SK-N-SH treated with all-trans-retinoic acid at 6 μM for 48 hours (cell line): ENCODE measurements at regions not wholly inside any gene's neighbourhood (a gene's known extent, or its start where the extent isn't known, plus 50 kb on each side); places are given as distances from the start of the nearest gene placed in this dataset.

Experiments used
- ATAC-seq: fragments of 200-7000 bp; cut with Tn5 transposase; 3 replicates; pipeline ENCODE4 v1.9.1; 2020; ENCODE audit warnings: mild to moderate bottlenecking, moderate library complexity
- ARNTL ChIP-seq: fragments of 450-650 bp; formaldehyde crosslinking; IDR thresholded peaks from 2 replicates; pipeline ENCODE4 v1.5.0; 2020; ENCODE audit warnings: low read depth, mild to moderate bottlenecking, moderate library complexity, borderline replicate concordance
- BACH2 ChIP-seq: fragments of 250-450 bp; sonication (Bioruptor Pico); IDR thresholded peaks from 2 replicates; pipeline ENCODE4 v1.9.0; 2021; ENCODE audit warnings: mild to moderate bottlenecking, borderline replicate concordance
- CSDC2 ChIP-seq: fragments of 250-450 bp; sonication (Bioruptor Pico); IDR thresholded peaks from 2 replicates; pipeline ENCODE4 v1.5.0; 2020; ENCODE audit warnings: mild to moderate bottlenecking, moderate library complexity
- CSRNP3 ChIP-seq: fragments of 250-450 bp; sonication (Bioruptor Pico); IDR thresholded peaks from 2 replicates; pipeline ENCODE4 v1.5.1; 2021; ENCODE audit warnings: mild to moderate bottlenecking, moderate library complexity
- ESRRG ChIP-seq: fragments of 250-450 bp; sonication (Bioruptor Pico); IDR thresholded peaks from 2 replicates; pipeline ENCODE4 v1.6.1; 2021; ENCODE audit warnings: mild to moderate bottlenecking
- GLIS3 ChIP-seq: fragments of 250-450 bp; sonication (Bioruptor Pico); IDR thresholded peaks from 2 replicates; pipeline ENCODE4 v1.5.0; 2020; ENCODE audit warnings: mild to moderate bottlenecking, moderate library complexity
- ISL1 ChIP-seq: fragments of 250-450 bp; sonication (Bioruptor Pico); IDR thresholded peaks from 2 replicates; pipeline ENCODE4 v2.1.2; 2022; ENCODE audit warnings: mild to moderate bottlenecking, moderate library complexity
- OSR1 ChIP-seq: fragments of 250-450 bp; sonication (Bioruptor Pico); IDR thresholded peaks from 2 replicates; pipeline ENCODE4 v1.8.0; 2022; ENCODE audit warnings: moderate library complexity, mild to moderate bottlenecking, inconsistent platforms
- PATZ1 ChIP-seq: fragments of 250-450 bp; sonication (Bioruptor Pico); IDR thresholded peaks from 2 replicates; pipeline ENCODE4 v1.8.0; 2020; ENCODE audit warnings: mild to moderate bottlenecking, moderate library complexity, borderline replicate concordance
- PPARA ChIP-seq: fragments of 250-450 bp; sonication (Bioruptor Pico); IDR thresholded peaks from 2 replicates; pipeline ENCODE4 v1.5.0; 2020; ENCODE audit warnings: mild to moderate bottlenecking, borderline replicate concordance
- RARB ChIP-seq: fragments of 250-450 bp; sonication (Bioruptor Pico); IDR thresholded peaks from 2 replicates; pipeline ENCODE4 v1.8.0; 2021; ENCODE audit warnings: mild to moderate bottlenecking, moderate library complexity
- SNAI2 ChIP-seq: fragments of 250-450 bp; sonication (Bioruptor Pico); IDR thresholded peaks from 2 replicates; pipeline ENCODE4 v1.5.0; 2020; ENCODE audit warnings: mild to moderate bottlenecking, moderate library complexity
- TCF4 ChIP-seq: fragments of 250-450 bp; sonication (Bioruptor Pico); IDR thresholded peaks from 2 replicates; pipeline ENCODE4 v1.8.0; 2021; ENCODE audit warnings: mild to moderate bottlenecking, moderate library complexity, borderline replicate concordance
- TOX ChIP-seq: fragments of 250-450 bp; sonication (Bioruptor Pico); IDR thresholded peaks from 2 replicates; pipeline ENCODE4 v1.8.0; 2021; ENCODE audit warnings: mild to moderate bottlenecking, moderate library complexity, borderline replicate concordance
- ZC3H10 ChIP-seq: fragments of 250-450 bp; sonication (Bioruptor Pico); IDR thresholded peaks from 2 replicates; pipeline ENCODE4 v1.5.1; 2021; ENCODE audit warnings: mild to moderate bottlenecking, moderate library complexity
- ZFP3 ChIP-seq: fragments of 250-450 bp; sonication (Bioruptor Pico); IDR thresholded peaks from 2 replicates; pipeline ENCODE4 v1.5.0; 2020; ENCODE audit warnings: mild to moderate bottlenecking, moderate library complexity
- ZFP30 ChIP-seq: fragments of 450-650 bp; formaldehyde crosslinking; IDR thresholded peaks from 2 replicates; pipeline ENCODE4 v1.5.0; 2022; ENCODE audit warnings: mild to moderate bottlenecking, moderate library complexity
- ZNF565 ChIP-seq: fragments of 450-650 bp; formaldehyde crosslinking; conservative IDR thresholded peaks from 2 replicates; pipeline ENCODE4 v1.5.0; 2020; ENCODE audit warnings: low read depth, mild to moderate bottlenecking, moderate library complexity
- ZNF70 ChIP-seq: fragments of 450-650 bp; formaldehyde crosslinking; IDR thresholded peaks from 2 replicates; pipeline ENCODE4 v1.5.0; 2020; ENCODE audit warnings: mild to moderate bottlenecking, moderate library complexity
- ZNF8 ChIP-seq: fragments of 450-650 bp; formaldehyde crosslinking; IDR thresholded peaks from 2 replicates; pipeline ENCODE4 v1.5.0; 2020; ENCODE audit warnings: mild to moderate bottlenecking, moderate library complexity
- TF ChIP-seq, protein P1 (sequence below): fragments of 250-450 bp; sonication (Bioruptor Pico); IDR thresholded peaks from 2 replicates; pipeline ENCODE4 v1.5.1; 2020; ENCODE audit warnings: low read depth, mild to moderate bottlenecking, moderate library complexity
- TF ChIP-seq, protein P2 (sequence below): fragments of 250-450 bp; sonication (Bioruptor Pico); IDR thresholded peaks from 2 replicates; pipeline ENCODE4 v1.5.0; 2020; ENCODE audit warnings: mild to moderate bottlenecking, moderate library complexity

GRCh38 chr12:24394246-24394645 is 444.8 kb upstream of the SOX5 start:
- ATAC-seq, result no peak
- TF ChIP-seq PATZ1 (CRISPR knock-in tag) (no peak), ZNF565 (CRISPR knock-in tag) (no peak), ZC3H10 (no peak), RARB (CRISPR knock-in tag) (no peak), BACH2 (CRISPR knock-in tag) (no peak), ARNTL (CRISPR knock-in tag) (no peak), CSRNP3 (no peak), TCF4 (no peak), ISL1 (CRISPR knock-in tag) (no peak), TOX (CRISPR knock-in tag) (no peak), CSDC2 (CRISPR knock-in tag) (no peak), PPARA (CRISPR knock-in tag) (no peak), ZNF8 (no peak), ZFP3 (CRISPR knock-in tag) (no peak)
- TF ChIP-seq, protein P1, sequence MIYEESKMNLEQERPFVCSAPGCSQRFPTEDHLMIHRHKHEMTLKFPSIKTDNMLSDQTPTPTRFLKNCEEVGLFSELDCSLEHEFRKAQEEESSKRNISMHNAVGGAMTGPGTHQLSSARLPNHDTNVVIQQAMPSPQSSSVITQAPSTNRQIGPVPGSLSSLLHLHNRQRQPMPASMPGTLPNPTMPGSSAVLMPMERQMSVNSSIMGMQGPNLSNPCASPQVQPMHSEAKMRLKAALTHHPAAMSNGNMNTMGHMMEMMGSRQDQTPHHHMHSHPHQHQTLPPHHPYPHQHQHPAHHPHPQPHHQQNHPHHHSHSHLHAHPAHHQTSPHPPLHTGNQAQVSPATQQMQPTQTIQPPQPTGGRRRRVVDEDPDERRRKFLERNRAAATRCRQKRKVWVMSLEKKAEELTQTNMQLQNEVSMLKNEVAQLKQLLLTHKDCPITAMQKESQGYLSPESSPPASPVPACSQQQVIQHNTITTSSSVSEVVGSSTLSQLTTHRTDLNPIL, result no peak
- TF ChIP-seq, all 23 proteins: peak for 0

DNA sequence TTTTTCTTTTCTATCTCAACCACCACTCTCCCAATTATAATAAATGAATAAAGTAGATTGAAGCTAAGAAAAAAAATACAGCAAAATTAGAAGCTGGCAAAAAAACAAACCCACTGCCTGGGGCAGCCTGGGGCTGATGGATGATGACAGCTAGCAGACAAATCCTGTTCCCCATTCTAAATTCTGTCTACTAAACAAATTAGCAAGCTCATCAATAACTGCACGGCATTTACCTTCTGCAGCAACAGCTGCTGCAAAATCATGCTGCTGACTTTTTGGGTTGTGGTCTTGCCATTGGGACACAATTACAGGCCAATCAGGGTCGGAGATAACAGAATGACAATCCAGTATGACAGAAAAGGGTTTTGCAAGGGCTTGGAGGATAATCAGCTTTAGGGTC is 443.6 kb upstream of the SOX5 start:
- TF ChIP-seq SNAI2 (CRISPR knock-in tag) (no peak), ZFP3 (CRISPR knock-in tag) (no peak), OSR1 (CRISPR knock-in tag) (no peak)
- no peak for ATAC-seq

DNA sequence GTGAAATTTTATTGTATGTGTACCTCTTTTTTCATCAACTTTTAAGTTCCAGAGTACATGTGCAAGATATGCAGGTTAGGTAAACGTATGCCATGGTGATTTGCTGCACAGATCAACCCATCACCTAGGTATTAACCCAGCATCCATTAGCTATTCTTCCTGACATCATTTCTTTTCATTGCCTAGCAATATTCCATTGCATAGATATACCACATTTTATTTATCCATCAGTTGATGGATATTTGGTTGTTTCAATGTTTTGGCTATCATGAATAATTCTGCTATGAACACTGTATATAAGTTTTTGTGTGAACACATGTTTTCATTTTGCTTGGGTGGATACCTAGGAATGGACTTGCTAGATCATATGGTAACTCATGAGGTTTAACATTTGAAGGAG is 439.9 kb upstream of the SOX5 start:
- TF ChIP-seq CSDC2 (CRISPR knock-in tag) (no peak), ZNF8 (peak; percentile 93), ZFP30 (CRISPR knock-in tag) (no peak), TOX (CRISPR knock-in tag) (no peak), ZFP3 (CRISPR knock-in tag) (no peak), GLIS3 (CRISPR knock-in tag) (no peak), RARB (CRISPR knock-in tag) (no peak), PATZ1 (CRISPR knock-in tag) (no peak), ZNF70 (no peak)
- no peak for ATAC-seq

- no peak for ATAC-seq
- TF ChIP-seq ARNTL (CRISPR knock-in tag), result no peak
- no peak for TF ChIP-seq CSDC2 (CRISPR knock-in tag)
- no peak for TF ChIP-seq BACH2 (CRISPR knock-in tag)
- no peak for TF ChIP-seq ZC3H10
- TF ChIP-seq SNAI2 (CRISPR knock-in tag), result no peak
- no peak for TF ChIP-seq ZNF70
- no peak for TF ChIP-seq ZNF8
- TF ChIP-seq CSRNP3, result no peak
- TF ChIP-seq, protein P2, sequence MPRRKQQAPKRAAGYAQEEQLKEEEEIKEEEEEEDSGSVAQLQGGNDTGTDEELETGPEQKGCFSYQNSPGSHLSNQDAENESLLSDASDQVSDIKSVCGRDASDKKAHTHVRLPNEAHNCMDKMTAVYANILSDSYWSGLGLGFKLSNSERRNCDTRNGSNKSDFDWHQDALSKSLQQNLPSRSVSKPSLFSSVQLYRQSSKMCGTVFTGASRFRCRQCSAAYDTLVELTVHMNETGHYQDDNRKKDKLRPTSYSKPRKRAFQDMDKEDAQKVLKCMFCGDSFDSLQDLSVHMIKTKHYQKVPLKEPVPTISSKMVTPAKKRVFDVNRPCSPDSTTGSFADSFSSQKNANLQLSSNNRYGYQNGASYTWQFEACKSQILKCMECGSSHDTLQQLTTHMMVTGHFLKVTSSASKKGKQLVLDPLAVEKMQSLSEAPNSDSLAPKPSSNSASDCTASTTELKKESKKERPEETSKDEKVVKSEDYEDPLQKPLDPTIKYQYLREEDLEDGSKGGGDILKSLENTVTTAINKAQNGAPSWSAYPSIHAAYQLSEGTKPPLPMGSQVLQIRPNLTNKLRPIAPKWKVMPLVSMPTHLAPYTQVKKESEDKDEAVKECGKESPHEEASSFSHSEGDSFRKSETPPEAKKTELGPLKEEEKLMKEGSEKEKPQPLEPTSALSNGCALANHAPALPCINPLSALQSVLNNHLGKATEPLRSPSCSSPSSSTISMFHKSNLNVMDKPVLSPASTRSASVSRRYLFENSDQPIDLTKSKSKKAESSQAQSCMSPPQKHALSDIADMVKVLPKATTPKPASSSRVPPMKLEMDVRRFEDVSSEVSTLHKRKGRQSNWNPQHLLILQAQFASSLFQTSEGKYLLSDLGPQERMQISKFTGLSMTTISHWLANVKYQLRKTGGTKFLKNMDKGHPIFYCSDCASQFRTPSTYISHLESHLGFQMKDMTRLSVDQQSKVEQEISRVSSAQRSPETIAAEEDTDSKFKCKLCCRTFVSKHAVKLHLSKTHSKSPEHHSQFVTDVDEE, result no peak
- TF ChIP-seq PATZ1 (CRISPR knock-in tag), result no peak
- TF ChIP-seq ESRRG (CRISPR knock-in tag), result no peak
- TF ChIP-seq GLIS3 (CRISPR knock-in tag), result no peak
- no peak for TF ChIP-seq PPARA (CRISPR knock-in tag)
- TF ChIP-seq ZFP3 (CRISPR knock-in tag), result no peak
- TF ChIP-seq ZFP30 (CRISPR knock-in tag), result no peak
- TF ChIP-seq TCF4, result no peak
Measured at GRCh38 chr12:24387381-24387780, 437.9 kb upstream of the SOX5 start.
